GM21576 (cell line): ENCODE measurements at regions not wholly inside any gene's neighbourhood (a gene's known extent, or its start where the extent isn't known, plus 50 kb on each side); places are given as distances from the start of the nearest gene placed in this dataset.

Experiments
- ATAC-seq: cut with Tn5 transposase; IDR thresholded peaks from one replicate; pipeline ENCODE4 v1.9.1; 2021; ENCODE audit warnings: mild to moderate bottlenecking, moderate library complexity; ENCODE audit not compliant: unreplicated experiment

GRCh38 chr4:137693641-137694040 is 161.3 kb upstream of the PCDH18 start:
- ATAC-seq = no peak

GRCh38 chr4:137692205-137692604 is 159.9 kb upstream of the PCDH18 start:
- no peak for ATAC-seq

- ATAC-seq = no peak
Measured at GRCh38 chr4:137688651-137689050, 156.4 kb upstream of the PCDH18 start.

GRCh38 chr4:137685357-137685756 is 153.1 kb upstream of the PCDH18 start:
- no peak for ATAC-seq

GRCh38 chr4:137681081-137681480 is 148.8 kb upstream of the PCDH18 start:
- ATAC-seq = no peak

GRCh38 chr4:137678796-137679195 is 146.5 kb upstream of the PCDH18 start:
- no peak for ATAC-seq

GRCh38 chr4:137677863-137678262 is 145.6 kb upstream of the PCDH18 start:
- no peak for ATAC-seq

- ATAC-seq = no peak
Measured at GRCh38 chr4:137676357-137676998, 144.2 kb upstream of the PCDH18 start.

GRCh38 chr4:137674066-137674465 is 141.8 kb upstream of the PCDH18 start:
- no peak for ATAC-seq

GRCh38 chr4:137668885-137669545 is 136.7 kb upstream of the PCDH18 start:
- no peak for ATAC-seq

- no peak for ATAC-seq
Measured at GRCh38 chr4:137664416-137664815, 132.1 kb upstream of the PCDH18 start.

GRCh38 chr4:137664046-137664387 is 131.7 kb upstream of the PCDH18 start:
- ATAC-seq = no peak

- no peak for ATAC-seq
Measured at GRCh38 chr4:137663251-137664045, 131.2 kb upstream of the PCDH18 start.

- ATAC-seq = no peak
Measured at GRCh38 chr4:137661693-137662092, 129.4 kb upstream of the PCDH18 start.

GRCh38 chr4:137660211-137660610 is 127.9 kb upstream of the PCDH18 start:
- ATAC-seq = no peak

- ATAC-seq = no peak
Measured at GRCh38 chr4:137659431-137659830, 127.1 kb upstream of the PCDH18 start.

- no peak for ATAC-seq
Measured at GRCh38 chr4:137656661-137657060, 124.4 kb upstream of the PCDH18 start.

GRCh38 chr4:137655302-137655701 is 123.0 kb upstream of the PCDH18 start:
- no peak for ATAC-seq

GRCh38 chr4:137651128-137651527 is 118.8 kb upstream of the PCDH18 start:
- no peak for ATAC-seq

- no peak for ATAC-seq
Measured at GRCh38 chr4:137649711-137650450, 117.6 kb upstream of the PCDH18 start.

GRCh38 chr4:137648531-137648930 is 116.2 kb upstream of the PCDH18 start:
- ATAC-seq = no peak
